ENCODE measurements at regions not wholly inside any gene's neighbourhood (a gene's known extent, or its start where the extent isn't known, plus 50 kb on each side); places are given as distances from the start of the nearest gene placed in this dataset.

- no peaks in the 10 kb centered on the region for H3K27me3 ChIP-seq
- no peak overlapping the region for H3K27ac ChIP-seq
- no peaks in the 10 kb centered on the region for H3K36me3 ChIP-seq
- no peak for TF ChIP-seq Cebpa-rat (IDR thresholded peaks at IDR 0.05)
- no peak overlapping the region for H3K4me2 ChIP-seq
- no peaks in the 10 kb centered on the region for H4K20me1 ChIP-seq
- no peak overlapping the region for H3K9ac ChIP-seq
- no peaks in the 10 kb centered on the region for H3K9me3 ChIP-seq
- no peak overlapping the region for H3K4me3 ChIP-seq
- no peaks in the 10 kb centered on the region for H3K4me1 ChIP-seq
Measured at GRCh38 chr2:81238462-81238861, 933.9 kb upstream of the LRRTM1 start.

- no peak overlapping the region for H3K4me2 ChIP-seq
- TF ChIP-seq Cebpa-rat (IDR thresholded peaks at IDR 0.05), result no peak
- H3K27ac ChIP-seq, result no peak overlapping the region
- H3K27me3 ChIP-seq, result no peaks in the 10 kb centered on the region
- no peak overlapping the region for H3K4me3 ChIP-seq
- H3K4me1 ChIP-seq, result no peaks in the 10 kb centered on the region
- no peaks in the 10 kb centered on the region for H4K20me1 ChIP-seq
- no peak overlapping the region for H3K9ac ChIP-seq
- H3K9me3 ChIP-seq, result no peaks in the 10 kb centered on the region
- no peaks in the 10 kb centered on the region for H3K36me3 ChIP-seq
Measured at GRCh38 chr2:81235601-81236000, 931.0 kb upstream of the LRRTM1 start.

DNA sequence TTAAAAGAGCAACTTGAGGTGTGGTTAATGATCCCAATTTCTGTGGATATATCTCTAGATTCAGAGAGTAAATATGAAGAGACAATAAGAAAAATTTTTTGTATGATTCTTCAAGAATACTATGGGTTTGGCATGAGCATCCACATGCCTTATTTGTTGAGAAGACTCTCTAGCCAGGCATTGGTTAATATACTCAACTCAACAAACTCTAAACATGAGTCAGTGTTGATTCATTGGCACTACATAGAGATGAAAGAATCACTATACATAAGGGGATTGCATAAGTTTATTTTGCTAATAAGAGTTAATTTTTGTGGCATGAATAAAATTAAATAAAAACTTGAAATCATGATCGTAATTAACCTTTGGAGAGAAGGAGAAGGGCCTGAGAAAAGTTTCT lies 930.2 kb upstream of the LRRTM1 start:
- Histone ChIP-seq H3K36me3 (no peaks in the 10 kb centered on the region), H3K4me2 (no peak overlapping the region), H4K20me1 (no peaks in the 10 kb centered on the region), H3K27me3 (no peaks in the 10 kb centered on the region), H3K27ac (no peak overlapping the region), H3K4me1 (no peaks in the 10 kb centered on the region), H3K9me3 (no peaks in the 10 kb centered on the region), H3K4me3 (no peak overlapping the region), H3K9ac (no peak overlapping the region)
- TF ChIP-seq Cebpa-rat (IDR thresholded peaks at IDR 0.05), result no peak

DNA sequence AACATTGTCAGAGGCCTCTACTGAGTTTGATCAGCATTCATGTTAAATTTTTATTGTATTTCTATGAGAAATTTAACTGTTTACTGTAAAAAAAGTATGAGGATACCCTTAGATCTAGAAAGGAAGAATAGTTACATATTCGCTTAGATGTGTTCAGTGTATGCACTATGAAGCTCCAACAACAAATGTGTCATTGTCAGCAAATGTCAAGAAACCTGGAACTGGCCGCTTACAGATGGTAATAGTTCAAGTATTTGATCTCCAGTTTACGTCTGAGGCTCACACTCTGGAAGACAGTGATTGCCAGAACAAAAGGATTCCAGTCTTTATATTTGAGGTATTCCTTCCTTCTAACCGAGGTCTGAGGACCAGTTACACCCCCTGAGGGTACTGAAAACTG lies 921.2 kb upstream of the LRRTM1 start:
- Histone ChIP-seq H3K27me3 (no peaks in the 10 kb centered on the region), H3K9ac (no peak overlapping the region), H3K4me3 (no peak overlapping the region), H3K36me3 (no peaks in the 10 kb centered on the region), H4K20me1 (no peaks in the 10 kb centered on the region), H3K9me3 (no peaks in the 10 kb centered on the region), H3K27ac (no peak overlapping the region), H3K4me1 (no peaks in the 10 kb centered on the region), H3K4me2 (no peak overlapping the region)
- TF ChIP-seq Cebpa-rat (IDR thresholded peaks at IDR 0.05), result no peak

- Histone ChIP-seq H3K27me3 (no peaks in the 10 kb centered on the region), H3K36me3 (no peaks in the 10 kb centered on the region), H3K9me3 (no peaks in the 10 kb centered on the region), H3K9ac (no peak overlapping the region), H3K4me3 (no peak overlapping the region), H3K27ac (no peak overlapping the region), H3K4me1 (no peaks in the 10 kb centered on the region), H4K20me1 (no peaks in the 10 kb centered on the region), H3K4me2 (no peak overlapping the region)
- no peak for TF ChIP-seq Cebpa-rat (IDR thresholded peaks at IDR 0.05)
Measured at GRCh38 chr2:81213598-81213997, 909.0 kb upstream of the LRRTM1 start.

- Histone ChIP-seq H3K27me3 (no peaks in the 10 kb centered on the region), H3K27ac (no peak overlapping the region), H3K36me3 (no peaks in the 10 kb centered on the region), H3K9ac (no peak overlapping the region), H3K4me1 (no peaks in the 10 kb centered on the region), H3K4me2 (no peak overlapping the region), H3K4me3 (no peak overlapping the region), H3K9me3 (no peaks in the 10 kb centered on the region), H4K20me1 (no peaks in the 10 kb centered on the region)
- TF ChIP-seq Cebpa-rat (IDR thresholded peaks at IDR 0.05), result no peak
Measured at GRCh38 chr2:81206216-81206615, 901.7 kb upstream of the LRRTM1 start.

DNA sequence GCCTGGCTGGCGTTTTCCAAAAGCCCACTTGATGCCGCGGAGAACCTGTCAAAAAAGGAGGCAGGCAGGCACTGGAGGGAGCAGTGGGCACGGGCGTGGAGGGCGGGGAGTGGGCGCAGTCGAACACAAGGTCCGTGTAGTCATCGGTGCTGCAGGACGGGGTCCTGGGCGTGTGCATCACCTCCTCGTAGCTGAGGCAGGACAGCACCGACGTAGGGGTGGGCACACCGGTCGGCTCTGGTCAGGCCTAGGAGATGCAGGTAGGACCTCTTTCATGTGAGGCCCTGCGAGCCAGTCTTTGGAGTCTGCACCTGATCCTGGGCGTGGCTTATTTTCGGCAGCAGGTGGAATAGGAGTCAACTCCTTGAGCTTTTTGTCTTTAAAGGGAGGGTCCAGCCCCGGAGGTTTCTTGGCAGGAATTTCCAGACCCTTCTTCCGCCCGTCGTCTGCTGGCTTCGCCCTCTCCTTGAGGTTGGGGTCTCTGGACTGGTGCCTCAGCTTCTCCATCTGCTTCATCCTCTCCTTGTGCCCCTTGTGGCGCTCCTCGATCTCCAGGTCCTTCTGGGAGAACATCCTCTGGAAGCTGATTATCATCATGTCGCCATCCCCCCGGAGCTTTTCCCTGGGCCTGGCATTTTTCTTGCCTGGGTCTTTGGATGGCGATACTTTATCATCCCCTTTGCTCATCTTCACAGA lies 892.5 kb upstream of the LRRTM1 start:
- H3K4me3 ChIP-seq, result no peak overlapping the region
- no peaks in the 10 kb centered on the region for H3K36me3 ChIP-seq
- H3K27ac ChIP-seq, result no peak overlapping the region
- peaks cover 36% of the 10 kb centered on the region for H3K9me3 ChIP-seq
- no peak for TF ChIP-seq Cebpa-rat (IDR thresholded peaks at IDR 0.05)
- H3K9ac ChIP-seq, result no peak overlapping the region
- no peak overlapping the region for H3K4me2 ChIP-seq
- no peaks in the 10 kb centered on the region for H3K27me3 ChIP-seq
- no peaks in the 10 kb centered on the region for H4K20me1 ChIP-seq
- H3K4me1 ChIP-seq, result no peaks in the 10 kb centered on the region

DNA sequence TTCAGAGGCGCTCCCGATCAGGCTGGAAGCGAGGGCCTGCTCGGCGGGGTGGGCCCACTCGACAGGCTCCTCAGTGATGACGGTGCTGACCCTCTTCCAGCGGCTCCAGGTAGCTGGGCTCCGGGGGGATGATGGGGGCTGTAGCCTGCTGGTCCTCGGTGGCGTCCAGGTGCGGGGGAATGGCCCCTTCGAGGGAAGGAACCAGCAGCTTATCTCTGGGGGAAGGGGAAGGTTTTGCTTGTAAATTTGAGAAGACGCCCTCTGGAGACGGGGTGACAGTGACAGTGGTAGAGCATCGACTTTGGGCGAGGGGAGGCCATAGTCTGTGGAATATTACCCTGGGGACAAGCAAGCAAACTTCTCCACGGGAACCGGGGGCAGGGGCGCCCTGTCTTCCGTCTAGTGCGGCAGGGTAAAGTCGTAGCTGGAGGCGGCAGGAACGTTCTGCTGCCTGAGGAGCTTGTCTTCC lies 891.9 kb upstream of the LRRTM1 start:
- Histone ChIP-seq H3K27ac (no peak overlapping the region), H3K4me2 (no peak overlapping the region), H3K4me3 (no peak overlapping the region), H3K4me1 (no peaks in the 10 kb centered on the region), H3K27me3 (no peaks in the 10 kb centered on the region), H3K9me3 (peaks cover 36% of the 10 kb centered on the region), H3K9ac (no peak overlapping the region), H4K20me1 (no peaks in the 10 kb centered on the region), H3K36me3 (no peaks in the 10 kb centered on the region)
- TF ChIP-seq Cebpa-rat (IDR thresholded peaks at IDR 0.05), result no peak

DNA sequence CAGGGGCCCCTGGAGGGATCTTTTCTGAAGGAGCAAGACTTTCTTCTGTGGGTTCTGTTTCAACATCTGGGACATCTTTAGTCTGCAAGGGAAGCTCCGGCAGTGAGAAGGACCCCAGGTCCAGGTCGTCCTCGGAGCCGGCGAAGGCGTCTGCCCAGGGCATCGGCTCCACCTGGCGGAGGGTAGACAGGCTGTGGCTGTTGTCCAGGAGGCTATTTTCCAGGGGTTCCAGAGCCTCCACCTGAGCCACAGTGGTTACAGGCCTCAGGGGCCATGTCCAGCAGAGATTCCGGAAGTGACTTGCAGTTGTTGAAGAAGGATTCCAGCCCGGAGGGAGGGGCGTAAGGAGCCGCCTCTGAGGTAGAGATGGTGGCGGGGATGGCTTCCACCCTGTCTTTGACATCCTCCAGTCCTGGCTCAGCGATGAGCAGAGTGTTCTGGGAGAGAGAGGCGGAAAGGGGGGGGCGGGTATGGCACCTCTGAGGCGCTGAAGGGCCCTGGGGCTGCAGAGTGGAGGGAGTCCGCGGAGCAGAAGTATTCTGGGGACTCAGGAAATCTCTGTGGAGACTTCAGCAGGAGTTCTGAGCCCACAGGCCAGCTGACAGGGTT lies 891.3 kb upstream of the LRRTM1 start:
- H3K4me1 ChIP-seq, result no peaks in the 10 kb centered on the region
- no peak overlapping the region for H3K4me2 ChIP-seq
- no peak overlapping the region for H3K9ac ChIP-seq
- H4K20me1 ChIP-seq, result no peaks in the 10 kb centered on the region
- peaks cover 36% of the 10 kb centered on the region for H3K9me3 ChIP-seq
- no peaks in the 10 kb centered on the region for H3K36me3 ChIP-seq
- TF ChIP-seq Cebpa-rat (IDR thresholded peaks at IDR 0.05), result no peak
- H3K27me3 ChIP-seq, result no peaks in the 10 kb centered on the region
- H3K4me3 ChIP-seq, result no peak overlapping the region
- H3K27ac ChIP-seq, result no peak overlapping the region

DNA sequence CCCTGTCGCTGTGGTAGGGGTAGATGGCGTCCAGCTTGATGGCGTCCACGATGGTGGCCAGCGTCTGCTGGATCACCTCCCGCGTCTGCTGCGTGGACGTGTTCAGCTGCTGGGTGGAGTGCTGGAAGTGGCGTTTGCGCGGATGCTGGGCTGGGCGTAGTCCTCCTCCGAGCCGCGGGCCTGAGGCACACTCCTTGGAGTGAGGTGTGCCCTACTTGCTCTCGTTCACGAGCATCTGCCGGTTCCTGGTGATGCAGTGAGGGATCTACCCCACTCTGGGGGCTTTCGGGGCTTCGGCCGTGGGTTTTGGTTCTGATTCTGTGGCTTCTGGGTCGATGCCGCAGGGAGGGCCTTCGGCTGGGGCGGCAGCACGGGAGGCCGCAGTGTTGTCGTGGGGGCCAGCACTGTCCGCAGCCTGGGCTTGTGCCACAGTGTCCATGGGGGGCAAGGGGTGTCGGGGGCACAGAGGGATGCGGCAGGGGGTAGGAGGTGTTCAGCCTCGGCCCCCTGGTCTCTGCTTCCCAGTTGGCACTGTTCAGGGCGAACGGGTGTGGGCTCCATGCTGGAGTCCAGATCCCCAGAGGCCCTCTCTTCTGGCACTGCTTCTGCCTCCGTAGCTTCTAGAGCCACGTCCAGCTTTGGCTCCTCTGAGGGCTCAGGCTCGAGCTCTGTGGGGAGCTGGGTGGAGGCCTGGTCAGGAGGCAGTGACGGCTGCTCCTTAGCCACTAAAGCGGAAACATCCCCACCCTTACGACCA lies 890.6 kb upstream of the LRRTM1 start:
- Histone ChIP-seq H4K20me1 (no peaks in the 10 kb centered on the region), H3K27me3 (no peaks in the 10 kb centered on the region), H3K4me2 (no peak overlapping the region), H3K4me1 (no peaks in the 10 kb centered on the region), H3K9ac (no peak overlapping the region), H3K27ac (no peak overlapping the region), H3K36me3 (no peaks in the 10 kb centered on the region), H3K4me3 (no peak overlapping the region), H3K9me3 (peaks cover 36% of the 10 kb centered on the region)
- TF ChIP-seq Cebpa-rat (IDR thresholded peaks at IDR 0.05), result no peak
